ENCODE measurements at regions not wholly inside any gene's neighbourhood (a gene's known extent, or its start where the extent isn't known, plus 50 kb on each side); places are given as distances from the start of the nearest gene placed in this dataset.

GRCh38 chr9:30746589-30746988, 1637.9 kb upstream of the ACO1 start:
- Histone ChIP-seq H2AFZ (ENCODE audit: low read depth, low read length) (no peak overlapping the region), H3K9ac (replicated peaks; ENCODE audit: extremely low read depth, insufficient read depth, low read length) (no peak overlapping the region), H3K4me2 (ENCODE audit: insufficient read depth, low read length) (no peak overlapping the region), H3K9me1 (replicated peaks; ENCODE audit: control insufficient read depth, extremely low read depth, insufficient read depth, low read length) (no peaks in the 10 kb centered on the region), H3K36me3 (ENCODE audit: control insufficient read depth in 2 of 2, extremely low read depth in 1 of 2, insufficient read depth in 2 of 2, low read length in 2 of 2) (no peaks in the 10 kb centered on the region), H3K9me3 (replicated peaks; ENCODE audit: control insufficient read depth, insufficient read depth, low read length) (peaks cover 1% of the 10 kb centered on the region), H3K4me1 (ENCODE audit: control insufficient read depth, extremely low read depth, insufficient read depth, low read length) (no peaks in the 10 kb centered on the region), H3K27ac (ENCODE audit: insufficient read depth, low read depth, low read length) (no peak overlapping the region), H3K4me3 (replicated peaks in 1 of 3; ENCODE audit: insufficient read depth in 1 of 3, low read depth in 1 of 3, low read length in 3 of 3) (no peak overlapping the region), H3K79me2 (ENCODE audit: control insufficient read depth, insufficient read depth, low read length) (no peaks in the 10 kb centered on the region), H3K27me3 (ENCODE audit: control insufficient read depth in 2 of 2, insufficient read depth in 2 of 2, low read length in 2 of 2) (no peaks in the 10 kb centered on the region), H4K20me1 (replicated peaks; ENCODE audit: control insufficient read depth, extremely low read depth, insufficient read depth, low read length) (no peaks in the 10 kb centered on the region)
- CTCF ChIA-PET: interaction anchor here (0.6 kb wide), 1 partner anchor 1273 kb away, joined by 3 read pairs; no protein-coding TSS in a partner anchor
- DNase-seq (ENCODE audit: low read depth, low spot score) (no peak), FAIRE-seq (no peak)
- TF ChIP-seq CTCF (IDR thresholded peaks at IDR 0.05; ENCODE audit: extremely low read depth in 1 of 2, insufficient read depth in 1 of 2, low read depth in 1 of 2, low read length in 2 of 2) (no peak), GATA2 (IDR thresholded peaks at IDR 0.05; ENCODE audit: insufficient read depth, insufficient read length, low read depth, low read length) (no peak), JUN (IDR thresholded peaks at IDR 0.05; ENCODE audit: borderline replicate concordance, insufficient read depth, insufficient read length, low read depth) (no peak), EZH2 (IDR thresholded peaks at IDR 0.05; ENCODE audit: borderline replicate concordance, low read depth, low read length, severe bottlenecking) (no peak), MYC (IDR thresholded peaks at IDR 0.05; ENCODE audit: low read depth, low read length) (no peak), POLR2A (IDR thresholded peaks at IDR 0.05; ENCODE audit: low read depth, low read length) (no peak), POLR2AphosphoS5 (IDR thresholded peaks at IDR 0.05; ENCODE audit: insufficient read depth, low read depth, low read length) (no peak), MAX (IDR thresholded peaks at IDR 0.05; ENCODE audit: insufficient read depth, insufficient read length) (no peak), FOS (IDR thresholded peaks at IDR 0.05; ENCODE audit: borderline replicate concordance, insufficient read depth, low read length) (no peak)
- intact Hi-C loops (cut with micrococcal nuclease) (no loop called here), dilution Hi-C loops (cut with MboI; ENCODE audit: extremely low pct_ligation_motif_present, low sequenced_read_pairs) (no loop called here)
- no TSS peak for BruUV-seq (replicated peaks)
- POLR2A ChIA-PET: no interaction called here
